ENCODE measurements at regions not wholly inside any gene's neighbourhood (a gene's known extent, or its start where the extent isn't known, plus 50 kb on each side); places are given as distances from the start of the nearest gene placed in this dataset.

- DNase-seq (no peak), ATAC-seq (ENCODE audit: insufficient read depth, low FRiP score) (no peak)
- H3K9me3 ChIP-seq (ENCODE audit: control insufficient read depth in 4 of 4, insufficient read depth in 3 of 4, low read length in 3 of 4): peaks cover 0 to 4% (median 0%) of the 10 kb centered on the region in 4 donors
- TF ChIP-seq, protein P1, sequence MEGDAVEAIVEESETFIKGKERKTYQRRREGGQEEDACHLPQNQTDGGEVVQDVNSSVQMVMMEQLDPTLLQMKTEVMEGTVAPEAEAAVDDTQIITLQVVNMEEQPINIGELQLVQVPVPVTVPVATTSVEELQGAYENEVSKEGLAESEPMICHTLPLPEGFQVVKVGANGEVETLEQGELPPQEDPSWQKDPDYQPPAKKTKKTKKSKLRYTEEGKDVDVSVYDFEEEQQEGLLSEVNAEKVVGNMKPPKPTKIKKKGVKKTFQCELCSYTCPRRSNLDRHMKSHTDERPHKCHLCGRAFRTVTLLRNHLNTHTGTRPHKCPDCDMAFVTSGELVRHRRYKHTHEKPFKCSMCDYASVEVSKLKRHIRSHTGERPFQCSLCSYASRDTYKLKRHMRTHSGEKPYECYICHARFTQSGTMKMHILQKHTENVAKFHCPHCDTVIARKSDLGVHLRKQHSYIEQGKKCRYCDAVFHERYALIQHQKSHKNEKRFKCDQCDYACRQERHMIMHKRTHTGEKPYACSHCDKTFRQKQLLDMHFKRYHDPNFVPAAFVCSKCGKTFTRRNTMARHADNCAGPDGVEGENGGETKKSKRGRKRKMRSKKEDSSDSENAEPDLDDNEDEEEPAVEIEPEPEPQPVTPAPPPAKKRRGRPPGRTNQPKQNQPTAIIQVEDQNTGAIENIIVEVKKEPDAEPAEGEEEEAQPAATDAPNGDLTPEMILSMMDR (IDR thresholded peaks at IDR 0.05; ENCODE audit: control extremely low read depth, extremely low read depth): no peak
- H3K4me3 ChIP-seq: no peak overlapping the region
- WGBS, 2 donors: 82 to 94% methylated on average over 9 of the region's 9 CpGs
- H3K9ac ChIP-seq (ENCODE audit: insufficient read depth in 1 of 2, low read length in 2 of 2): no peak overlapping the region
- no peaks in the 10 kb centered on the region for H3K36me3 ChIP-seq (ENCODE audit: control insufficient read depth in 4 of 4, insufficient read depth in 4 of 4, low read length in 4 of 4)
- peaks cover 0 to 3% (median 0%) of the 10 kb centered on the region in 3 donors for H3K27me3 ChIP-seq (ENCODE audit: control insufficient read depth in 3 of 3, insufficient read depth in 3 of 3, low read length in 2 of 3)
- H3K27ac ChIP-seq (ENCODE audit: low read depth in 1 of 2, low read length in 1 of 2): no peak overlapping the region
- H3K4me1 ChIP-seq (ENCODE audit: control insufficient read depth in 5 of 5, insufficient read depth in 5 of 5, low read length in 5 of 5): peaks cover 0 to 9% (median 0%) of the 10 kb centered on the region in 5 donors
Observed at GRCh38 chr10:128711806-128712205, 585.6 kb upstream of the MKI67 start.

DNA sequence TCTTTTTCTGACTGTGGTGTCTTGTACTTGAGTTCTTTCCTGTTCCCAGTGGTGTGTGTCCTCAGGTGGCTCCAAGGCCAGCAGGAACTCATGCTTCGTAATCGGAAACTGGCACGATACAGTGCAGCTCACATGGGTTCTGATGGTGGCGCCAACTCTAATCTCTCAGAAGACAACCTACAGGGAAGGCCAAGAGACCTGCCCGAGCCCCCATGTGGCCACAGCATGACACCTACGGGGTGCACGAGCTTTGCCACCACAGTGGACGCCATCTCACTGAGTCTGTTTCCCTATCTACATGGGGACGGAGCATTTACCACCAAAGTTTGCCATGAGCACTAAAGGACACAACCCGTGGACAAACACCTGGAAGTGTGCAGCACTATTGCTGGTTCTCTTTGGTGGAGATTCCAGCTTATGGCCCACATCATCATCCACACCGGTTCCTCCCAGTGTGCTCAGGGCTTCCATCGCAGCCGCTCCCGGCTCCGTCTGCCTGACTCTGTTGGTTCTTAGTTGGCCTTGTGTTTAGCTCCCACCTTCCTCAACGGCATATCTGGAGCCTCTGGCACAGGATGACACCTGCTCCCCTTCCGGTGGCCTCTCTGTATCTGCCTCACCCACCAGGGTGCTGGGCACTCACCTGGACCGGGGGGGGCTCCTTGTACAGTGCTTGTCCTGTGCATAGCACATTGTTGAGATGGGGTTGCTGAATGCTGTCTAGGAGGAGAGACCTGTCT lies 586.6 kb upstream of the MKI67 start:
- H3K9ac ChIP-seq (ENCODE audit: insufficient read depth in 1 of 2, low read length in 2 of 2): no peak overlapping the region
- H3K27ac ChIP-seq (ENCODE audit: low read depth in 1 of 2, low read length in 1 of 2): no peak overlapping the region
- TF ChIP-seq, protein P1 (IDR thresholded peaks at IDR 0.05; ENCODE audit: control extremely low read depth, extremely low read depth): no peak
- H3K4me3 ChIP-seq: no peak overlapping the region
- H3K27me3 ChIP-seq (ENCODE audit: control insufficient read depth in 3 of 3, insufficient read depth in 3 of 3, low read length in 2 of 3): peaks cover 0 to 3% (median 0%) of the 10 kb centered on the region in 3 donors
- ATAC-seq (ENCODE audit: insufficient read depth, low FRiP score): no peak
- peaks cover 0 to 9% (median 0%) of the 10 kb centered on the region in 5 donors for H3K4me1 ChIP-seq (ENCODE audit: control insufficient read depth in 5 of 5, insufficient read depth in 5 of 5, low read length in 5 of 5)
- DNase-seq: no peak
- 89 to 93% methylated on average over 18 of the region's 18 CpGs for WGBS, 2 donors
- no peaks in the 10 kb centered on the region for H3K9me3 ChIP-seq (ENCODE audit: control insufficient read depth in 4 of 4, insufficient read depth in 3 of 4, low read length in 3 of 4)
- no peaks in the 10 kb centered on the region for H3K36me3 ChIP-seq (ENCODE audit: control insufficient read depth in 4 of 4, insufficient read depth in 4 of 4, low read length in 4 of 4)

DNA sequence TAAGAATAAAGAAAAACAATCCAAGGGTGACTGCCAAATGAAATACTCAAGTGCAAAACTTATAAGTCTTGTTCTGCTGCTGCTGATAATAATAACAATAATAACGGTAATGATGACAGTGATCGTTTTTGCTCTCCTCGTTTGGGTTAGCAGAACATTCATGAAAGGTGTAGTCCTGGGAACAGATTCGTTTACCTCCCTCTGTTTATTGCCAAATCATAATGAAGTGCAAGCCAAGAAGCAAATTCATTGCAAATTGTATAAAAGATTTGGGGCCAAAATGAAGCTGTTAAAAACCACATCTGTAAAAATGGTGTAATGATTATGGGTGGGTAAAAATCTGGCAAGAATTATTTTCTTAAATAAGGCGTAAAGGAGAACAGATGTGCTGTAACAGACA lies 587.2 kb upstream of the MKI67 start:
- no peak for ATAC-seq (ENCODE audit: insufficient read depth, low FRiP score)
- Histone ChIP-seq H3K9ac (ENCODE audit: insufficient read depth in 1 of 2, low read length in 2 of 2) (no peak overlapping the region), H3K27me3 (ENCODE audit: control insufficient read depth in 3 of 3, insufficient read depth in 3 of 3, low read length in 2 of 3) (peaks cover 0 to 3% (median 0%) of the 10 kb centered on the region in 3 donors), H3K4me1 (ENCODE audit: control insufficient read depth in 5 of 5, insufficient read depth in 5 of 5, low read length in 5 of 5) (peaks cover 0 to 9% (median 0%) of the 10 kb centered on the region in 5 donors), H3K9me3 (ENCODE audit: control insufficient read depth in 4 of 4, insufficient read depth in 3 of 4, low read length in 3 of 4) (no peaks in the 10 kb centered on the region), H3K4me3 (no peak overlapping the region), H3K27ac (ENCODE audit: low read depth in 1 of 2, low read length in 1 of 2) (no peak overlapping the region), H3K36me3 (ENCODE audit: control insufficient read depth in 4 of 4, insufficient read depth in 4 of 4, low read length in 4 of 4) (no peaks in the 10 kb centered on the region)
- no peak for DNase-seq
- TF ChIP-seq, protein P1 (IDR thresholded peaks at IDR 0.05; ENCODE audit: control extremely low read depth, extremely low read depth): no peak
- WGBS, 2 donors: 85 to 92% methylated on average over 5 of the region's 5 CpGs

Measured in lung (tissue), 11 donors.